GM12865 (cell line): ENCODE measurements at regions not wholly inside any gene's neighbourhood (a gene's known extent, or its start where the extent isn't known, plus 50 kb on each side); places are given as distances from the start of the nearest gene placed in this dataset.
"Not testable (repeated sequence)": the region's sequence is repeated elsewhere in the genome, so short reads cannot be mapped to it uniquely, and the experiment has no call there.

ENCODE experiments used
- DNase-seq: peaks from one replicate; pipeline ENCODE4 v3.0.0; 2010; ENCODE audit warnings: low read depth
- H3K4me3 ChIP-seq: 2 replicates; pipeline ENCODE4 v1.5.1; 2011; ENCODE audit warnings: mild to moderate bottlenecking, low read depth, low read length, control low read depth
- CTCF ChIP-seq: IDR thresholded peaks from 2 replicates; pipeline ENCODE4 v1.5.1; 2011; ENCODE audit warnings: low read length, control low read depth, low read depth, inconsistent platforms; ENCODE audit not compliant: insufficient read depth; ENCODE audit errors: missing control alignments

DNA sequence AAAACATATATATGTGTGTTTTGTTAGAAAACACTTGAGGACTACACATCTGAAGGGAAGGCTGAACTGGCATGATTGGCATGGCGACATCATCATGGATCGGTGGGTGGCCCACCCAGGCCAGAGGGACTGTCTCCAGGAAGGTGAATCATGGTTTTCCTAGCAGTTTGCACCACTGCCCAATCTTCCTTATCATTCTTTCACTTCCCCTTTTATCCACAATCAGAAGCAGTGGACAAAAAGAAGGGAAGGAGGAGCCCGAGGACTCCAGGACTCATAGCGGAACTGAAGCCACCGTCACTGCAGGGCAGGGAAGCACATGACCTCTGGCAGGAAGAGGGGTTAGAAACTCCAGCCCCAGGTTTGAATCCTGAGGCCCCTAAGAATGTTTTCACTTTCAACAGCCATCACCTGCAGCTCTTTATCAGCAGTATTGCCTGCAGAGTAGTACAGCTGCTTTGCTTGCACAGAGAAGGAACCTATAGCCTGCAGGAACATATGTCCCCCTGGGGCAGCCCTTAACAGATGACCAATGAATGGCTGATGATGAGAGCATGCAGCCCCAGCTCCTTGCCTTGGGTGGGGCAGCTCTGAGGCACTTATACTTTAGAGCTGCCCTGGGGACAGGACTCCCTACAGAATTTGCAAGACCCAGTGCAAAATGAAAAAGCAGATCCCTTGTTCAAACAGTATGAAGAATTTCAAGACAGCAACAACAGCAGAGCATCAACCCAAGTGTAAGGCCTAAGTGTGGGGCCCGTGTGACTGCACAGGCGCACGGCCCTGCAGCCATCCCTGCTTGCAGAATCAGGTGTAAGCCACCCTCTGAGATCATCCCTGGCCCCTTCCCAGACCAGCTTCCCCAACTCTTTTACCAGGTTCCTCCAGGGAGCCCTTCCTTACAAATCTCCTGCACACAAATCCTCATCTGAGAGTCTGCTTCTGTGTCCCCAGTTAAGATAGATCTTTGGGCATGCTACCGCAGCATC lies 241.8 kb upstream of the IRF2BP2 start:
- peak; percentile 72 for DNase-seq
- TF ChIP-seq CTCF: no peak
- H3K4me3 ChIP-seq: no peak overlapping the region

DNA sequence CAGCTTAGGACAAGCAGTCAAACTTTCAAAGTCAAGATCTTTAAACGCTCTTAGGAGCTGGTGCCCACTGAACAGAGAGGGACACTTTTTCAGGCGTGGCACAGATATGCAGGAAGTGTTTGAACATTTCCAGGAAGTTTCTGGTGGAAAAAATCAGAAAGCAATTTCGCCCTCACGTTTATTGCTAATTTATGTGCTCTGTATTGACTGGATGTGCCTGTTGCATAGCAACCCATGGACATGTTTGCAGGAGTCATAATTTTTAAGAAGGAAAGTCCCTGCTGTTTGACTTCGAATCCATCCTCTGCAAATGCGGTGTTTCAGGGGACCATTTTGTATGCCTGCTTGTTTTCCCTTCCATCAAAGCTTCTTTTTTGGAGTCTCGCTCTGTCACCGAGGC lies 239.9 kb upstream of the IRF2BP2 start:
- TF ChIP-seq CTCF: no peak
- H3K4me3 ChIP-seq: no peak overlapping the region
- no peak for DNase-seq

GRCh38 chr1:234848972-234849649 lies 239.1 kb upstream of the IRF2BP2 start:
- no peak for TF ChIP-seq CTCF
- DNase-seq: no peak

DNA sequence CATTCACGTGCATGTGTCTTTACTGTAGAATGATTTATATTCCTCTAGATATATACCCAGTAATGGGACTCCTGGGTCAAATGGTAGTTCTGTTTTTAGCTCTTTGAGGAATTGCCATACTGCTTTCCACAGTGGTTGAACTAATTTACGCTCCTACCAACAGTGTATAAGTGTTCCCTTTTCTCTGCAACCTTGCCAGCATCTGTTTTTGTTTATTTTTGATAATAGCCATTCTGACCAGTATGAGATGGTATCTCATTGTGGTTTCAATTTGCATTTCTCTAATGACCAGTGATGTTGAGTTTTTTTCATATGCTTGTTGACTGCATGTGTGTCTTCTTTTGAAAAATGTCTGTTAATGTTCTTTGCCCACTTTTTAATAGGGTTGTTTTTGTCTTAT lies 236.8 kb upstream of the IRF2BP2 start:
- DNase-seq, H3K4me3 ChIP-seq: not testable (repeated sequence)

More at GRCh38 chr1:234848972-234849649, 239.1 kb upstream of the IRF2BP2 start:
- no peak overlapping the region for H3K4me3 ChIP-seq

- H3K4me3 ChIP-seq: no peak overlapping the region
- no peak for DNase-seq
- no peak for TF ChIP-seq CTCF
Observed at GRCh38 chr1:234845836-234846235, 235.9 kb upstream of the IRF2BP2 start.

DNA sequence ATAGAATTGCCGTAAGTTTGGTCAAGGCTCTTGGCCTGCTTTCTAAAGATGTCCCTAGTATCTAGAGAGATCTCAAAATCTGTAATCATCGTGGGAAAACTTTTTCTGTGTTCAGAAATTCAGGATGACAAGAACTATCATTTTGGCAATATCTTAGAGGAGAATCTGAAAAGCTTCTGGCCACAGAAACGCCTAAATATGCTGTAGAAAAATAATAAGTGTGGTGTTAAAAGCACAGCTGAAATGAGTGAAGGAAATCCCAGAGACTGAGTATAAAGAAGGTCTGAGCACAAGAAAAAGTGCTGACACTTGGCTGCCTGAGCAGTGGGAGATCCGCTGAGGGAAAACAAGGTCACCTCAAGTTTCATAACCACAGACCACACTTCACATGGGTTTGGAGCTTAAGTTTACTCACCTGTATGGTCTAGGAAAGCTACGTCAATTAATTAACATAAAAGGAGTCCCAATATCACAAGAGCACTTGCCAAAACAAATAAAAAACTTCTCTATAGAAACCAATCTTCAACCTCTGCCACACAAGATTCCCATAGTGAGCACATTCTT lies 235.2 kb upstream of the IRF2BP2 start:
- peak; percentile 76 for DNase-seq
- peak overlapping the region; percentile 28; the same call in 1 of the 2 replicates for H3K4me3 ChIP-seq
- TF ChIP-seq CTCF: no peak

DNA sequence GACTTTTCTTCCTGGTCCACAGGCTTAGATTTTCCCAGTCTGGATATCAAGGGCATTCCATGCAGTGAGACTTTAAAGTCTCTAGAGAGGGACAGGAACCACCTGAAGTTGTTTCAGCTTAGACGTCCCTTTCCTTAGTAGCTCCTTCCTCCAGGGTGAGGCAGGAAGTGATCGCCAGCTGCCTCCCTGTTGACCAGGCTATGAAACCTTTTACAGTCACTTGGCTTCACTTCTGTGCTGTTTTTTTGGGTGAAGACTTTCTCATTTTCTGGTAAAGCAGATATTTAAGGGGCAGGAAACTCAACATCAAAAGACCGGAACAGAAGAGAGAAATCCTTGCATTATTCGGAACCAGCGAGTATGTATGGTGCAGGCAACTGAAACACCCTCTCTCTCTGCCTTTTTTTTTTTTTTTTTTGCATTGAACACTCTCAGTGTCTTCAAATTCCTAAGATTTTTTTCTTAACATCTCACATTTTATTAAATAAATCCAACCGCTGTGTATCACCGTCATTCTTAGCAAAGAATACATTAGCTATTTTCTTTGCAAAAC lies 234.6 kb upstream of the IRF2BP2 start:
- peak overlapping the region; percentile 28 for H3K4me3 ChIP-seq
- no peak for TF ChIP-seq CTCF

More for the DNA sequence above, 234.6 kb upstream of the IRF2BP2 start:
- peak; percentile 85 for DNase-seq
